ENCODE measurements at regions not wholly inside any gene's neighbourhood (a gene's known extent, or its start where the extent isn't known, plus 50 kb on each side); places are given as distances from the start of the nearest gene placed in this dataset.

DNA sequence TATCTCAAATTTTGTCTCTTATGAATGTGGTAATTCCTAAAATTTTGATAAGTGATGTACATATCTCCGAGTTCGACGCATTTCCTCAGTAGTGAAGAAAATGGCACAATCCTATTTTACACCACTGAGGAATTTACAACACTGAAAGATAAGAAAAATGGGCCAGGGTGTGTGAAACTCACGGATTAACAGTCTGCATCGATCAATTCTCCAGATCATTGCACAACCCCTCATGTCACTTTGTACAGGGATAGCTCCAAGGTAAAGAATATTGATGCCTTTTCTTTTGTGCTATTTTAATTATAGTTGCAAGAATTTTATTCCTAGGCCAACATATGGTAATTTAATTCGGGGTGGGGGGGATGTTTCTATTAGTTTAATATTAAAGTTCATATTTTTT lies 268.7 kb upstream of the VCX3A start:
- no peak for TF ChIP-seq CTCF (IDR thresholded peaks at IDR 0.05; ENCODE audit: insufficient read depth, low read length)
- no peak for TF ChIP-seq POLR2AphosphoS5 (IDR thresholded peaks at IDR 0.05; ENCODE audit: low read depth)
- TF ChIP-seq, protein P1, sequence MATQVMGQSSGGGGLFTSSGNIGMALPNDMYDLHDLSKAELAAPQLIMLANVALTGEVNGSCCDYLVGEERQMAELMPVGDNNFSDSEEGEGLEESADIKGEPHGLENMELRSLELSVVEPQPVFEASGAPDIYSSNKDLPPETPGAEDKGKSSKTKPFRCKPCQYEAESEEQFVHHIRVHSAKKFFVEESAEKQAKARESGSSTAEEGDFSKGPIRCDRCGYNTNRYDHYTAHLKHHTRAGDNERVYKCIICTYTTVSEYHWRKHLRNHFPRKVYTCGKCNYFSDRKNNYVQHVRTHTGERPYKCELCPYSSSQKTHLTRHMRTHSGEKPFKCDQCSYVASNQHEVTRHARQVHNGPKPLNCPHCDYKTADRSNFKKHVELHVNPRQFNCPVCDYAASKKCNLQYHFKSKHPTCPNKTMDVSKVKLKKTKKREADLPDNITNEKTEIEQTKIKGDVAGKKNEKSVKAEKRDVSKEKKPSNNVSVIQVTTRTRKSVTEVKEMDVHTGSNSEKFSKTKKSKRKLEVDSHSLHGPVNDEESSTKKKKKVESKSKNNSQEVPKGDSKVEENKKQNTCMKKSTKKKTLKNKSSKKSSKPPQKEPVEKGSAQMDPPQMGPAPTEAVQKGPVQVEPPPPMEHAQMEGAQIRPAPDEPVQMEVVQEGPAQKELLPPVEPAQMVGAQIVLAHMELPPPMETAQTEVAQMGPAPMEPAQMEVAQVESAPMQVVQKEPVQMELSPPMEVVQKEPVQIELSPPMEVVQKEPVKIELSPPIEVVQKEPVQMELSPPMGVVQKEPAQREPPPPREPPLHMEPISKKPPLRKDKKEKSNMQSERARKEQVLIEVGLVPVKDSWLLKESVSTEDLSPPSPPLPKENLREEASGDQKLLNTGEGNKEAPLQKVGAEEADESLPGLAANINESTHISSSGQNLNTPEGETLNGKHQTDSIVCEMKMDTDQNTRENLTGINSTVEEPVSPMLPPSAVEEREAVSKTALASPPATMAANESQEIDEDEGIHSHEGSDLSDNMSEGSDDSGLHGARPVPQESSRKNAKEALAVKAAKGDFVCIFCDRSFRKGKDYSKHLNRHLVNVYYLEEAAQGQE (IDR thresholded peaks at IDR 0.05; ENCODE audit: insufficient replicate concordance, low read depth), result no peak
- TF ChIP-seq GABPA (IDR thresholded peaks at IDR 0.05; ENCODE audit: low read depth), result no peak
